GM19240 (cell line): ENCODE measurements at regions not wholly inside any gene's neighbourhood (a gene's known extent, or its start where the extent isn't known, plus 50 kb on each side); places are given as distances from the start of the nearest gene placed in this dataset.
"Not testable (repeated sequence)": the region's sequence is repeated elsewhere in the genome, so short reads cannot be mapped to it uniquely, and the experiment has no call there.

Source experiments
- DNase-seq: peaks from one replicate; pipeline ENCODE4 v3.0.0; 2011; ENCODE audit warnings: low spot score; ENCODE audit not compliant: insufficient read length

GRCh38 chr4:157689476-157689875 lies 468.9 kb downstream of the GRIA2 start:
- no peak for DNase-seq

- no peak for DNase-seq
Measured at GRCh38 chr4:157687971-157688370, 467.4 kb downstream of the GRIA2 start.

- not testable (repeated sequence) for DNase-seq
Measured at GRCh38 chr4:157679326-157679725, 458.8 kb downstream of the GRIA2 start.

- no peak for DNase-seq
Measured at GRCh38 chr4:157678478-157678877, 457.9 kb downstream of the GRIA2 start.

GRCh38 chr4:157674699-157675098 lies 454.2 kb downstream of the GRIA2 start:
- no peak for DNase-seq

- DNase-seq, result no peak
Measured at GRCh38 chr4:157667836-157668235, 447.3 kb downstream of the GRIA2 start.

GRCh38 chr4:157664726-157665125 lies 444.2 kb downstream of the GRIA2 start:
- DNase-seq, result no peak

- no peak for DNase-seq
Measured at GRCh38 chr4:157655096-157655809, 434.7 kb downstream of the GRIA2 start.

GRCh38 chr4:157643257-157643656 lies 422.7 kb downstream of the GRIA2 start:
- DNase-seq, result no peak

GRCh38 chr4:157634057-157634456 lies 413.5 kb downstream of the GRIA2 start:
- no peak for DNase-seq

GRCh38 chr4:157616741-157617472 lies 396.4 kb downstream of the GRIA2 start:
- DNase-seq, result no peak

- no peak for DNase-seq
Measured at GRCh38 chr4:157607996-157608395, 387.5 kb downstream of the GRIA2 start.

- no peak for DNase-seq
Measured at GRCh38 chr4:157600583-157600982, 380.1 kb downstream of the GRIA2 start.

GRCh38 chr4:157591245-157591644 lies 370.7 kb downstream of the GRIA2 start:
- no peak for DNase-seq

GRCh38 chr4:157590679-157591078 lies 370.2 kb downstream of the GRIA2 start:
- DNase-seq, result no peak

- no peak for DNase-seq
Measured at GRCh38 chr4:157587681-157588423, 367.3 kb downstream of the GRIA2 start.

GRCh38 chr4:157582141-157582540 lies 361.6 kb downstream of the GRIA2 start:
- DNase-seq, result no peak

GRCh38 chr4:157576671-157577217 lies 356.2 kb downstream of the GRIA2 start:
- DNase-seq, result no peak

GRCh38 chr4:157575339-157575738 lies 354.8 kb downstream of the GRIA2 start:
- no peak for DNase-seq

GRCh38 chr4:157574606-157575005 lies 354.1 kb downstream of the GRIA2 start:
- DNase-seq, result no peak

GRCh38 chr4:157572951-157573350 lies 352.4 kb downstream of the GRIA2 start:
- no peak for DNase-seq

- no peak for DNase-seq
Measured at GRCh38 chr4:157572284-157572683, 351.8 kb downstream of the GRIA2 start.
